HG02981 (cell line): ENCODE measurements at regions not wholly inside any gene's neighbourhood (a gene's known extent, or its start where the extent isn't known, plus 50 kb on each side); places are given as distances from the start of the nearest gene placed in this dataset.
"Not testable (repeated sequence)": the region's sequence is repeated elsewhere in the genome, so short reads cannot be mapped to it uniquely, and the experiment has no call there.

ENCODE experiments used
- ATAC-seq: cut with Tn5 transposase; IDR thresholded peaks from one replicate; pipeline ENCODE4 v1.9.1; 2021; ENCODE audit warnings: mild to moderate bottlenecking, moderate library complexity; ENCODE audit not compliant: unreplicated experiment

- no peak for ATAC-seq
Measured at GRCh38 chr5:143898916-143899591, 87.1 kb downstream of the HMHB1 start.

DNA sequence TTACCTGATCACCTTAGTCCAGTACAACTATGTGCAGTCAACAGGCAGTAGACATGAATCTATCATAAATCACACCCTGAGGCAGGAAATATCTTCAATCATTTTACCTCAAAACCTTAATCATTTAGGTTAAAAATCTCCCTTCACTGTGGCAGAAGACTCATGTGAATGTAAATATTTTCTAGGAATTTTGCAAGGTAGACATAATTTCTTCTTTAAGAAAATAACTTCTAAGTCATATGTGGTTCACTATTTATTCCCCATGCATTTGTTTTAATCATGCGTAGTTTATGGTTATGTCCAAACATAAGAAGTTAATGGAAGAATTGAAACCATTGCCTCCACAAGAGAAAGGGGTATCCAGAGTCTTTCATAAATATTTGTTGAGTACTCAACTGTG lies 97.0 kb downstream of the HMHB1 start:
- no peak for ATAC-seq

DNA sequence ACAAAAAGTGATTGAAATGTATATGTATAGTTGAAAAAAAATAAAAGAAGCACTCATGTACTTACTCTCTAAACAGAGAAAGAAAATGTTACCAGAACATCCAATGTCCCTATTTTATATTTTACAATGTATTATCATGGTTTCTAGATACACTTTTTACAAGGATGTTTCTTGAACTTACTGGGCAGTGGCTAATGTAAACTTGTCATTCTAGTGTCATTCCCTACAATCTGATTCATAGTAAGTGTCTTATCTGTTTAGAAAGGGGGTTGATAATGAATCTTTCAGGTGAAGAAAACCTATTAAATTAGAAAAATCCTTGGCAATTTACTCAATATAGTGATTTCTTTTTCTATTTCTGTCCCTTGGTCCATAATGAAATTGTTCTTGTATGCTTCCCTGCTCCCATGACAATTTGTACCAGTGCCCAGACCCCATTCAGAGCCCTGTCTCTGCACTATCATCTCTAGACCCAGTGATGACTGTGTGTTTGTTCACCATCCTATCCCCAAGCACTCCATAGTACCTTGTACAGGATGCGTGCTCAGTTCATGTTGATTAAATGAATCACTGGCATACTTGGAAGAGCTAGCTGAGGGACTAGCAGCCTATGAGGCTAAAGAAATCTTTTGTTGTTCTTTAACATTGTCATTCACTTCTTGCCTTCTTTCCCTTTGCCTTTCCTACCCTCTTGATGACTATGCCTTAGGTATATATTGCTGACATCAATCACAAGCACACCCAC lies 101.2 kb downstream of the HMHB1 start:
- ATAC-seq = no peak

GRCh38 chr5:143914756-143915155 lies 102.8 kb downstream of the HMHB1 start:
- ATAC-seq = no peak

GRCh38 chr5:143916451-143916850 lies 104.5 kb downstream of the HMHB1 start:
- no peak for ATAC-seq

DNA sequence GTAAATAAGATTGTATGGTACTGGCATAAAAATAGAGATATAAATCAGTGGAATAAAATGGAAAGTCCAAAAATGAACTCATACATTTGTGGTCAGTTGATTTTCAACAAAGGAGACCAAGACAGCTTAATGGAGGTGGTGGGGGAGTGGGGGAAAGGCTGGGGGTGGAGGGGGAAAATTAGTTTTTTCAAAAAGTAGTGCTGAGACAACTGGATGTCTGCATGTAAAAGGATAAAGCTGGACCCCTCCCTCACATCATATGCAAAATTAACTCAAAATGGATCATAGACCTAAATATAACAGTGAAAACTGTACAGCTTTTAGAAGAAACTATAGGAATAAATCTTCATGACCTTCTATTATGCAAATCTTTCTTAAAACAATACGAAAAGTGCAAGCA lies 107.0 kb downstream of the HMHB1 start:
- no peak for ATAC-seq

GRCh38 chr5:143920772-143921171 lies 108.8 kb downstream of the HMHB1 start:
- no peak for ATAC-seq

- no peak for ATAC-seq
Measured at GRCh38 chr5:143921525-143922311, 109.8 kb downstream of the HMHB1 start.

DNA sequence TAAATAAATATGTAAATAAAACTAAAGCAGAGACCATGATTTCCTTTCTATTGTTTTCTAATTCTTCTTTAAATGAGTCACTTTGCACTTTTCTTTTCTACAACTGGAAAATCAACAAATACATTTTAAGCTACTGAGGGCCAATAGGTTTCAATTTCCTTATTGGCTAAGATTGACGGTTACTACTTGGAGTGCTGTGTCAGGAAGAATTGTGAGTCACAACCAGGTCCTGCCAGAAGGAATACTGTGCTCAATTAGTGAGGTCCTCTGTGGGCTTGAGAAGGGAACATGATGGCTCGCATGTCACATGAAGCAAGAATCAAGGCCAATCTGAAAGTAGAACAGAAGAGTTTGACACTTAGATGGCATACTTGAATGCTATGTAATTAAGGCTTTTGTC lies 110.8 kb downstream of the HMHB1 start:
- ATAC-seq = no peak

GRCh38 chr5:143923634-143924266 lies 111.8 kb downstream of the HMHB1 start:
- ATAC-seq = no peak

- no peak for ATAC-seq
Measured at GRCh38 chr5:143924311-143924978, 112.5 kb downstream of the HMHB1 start.

GRCh38 chr5:143924979-143925325 lies 113.0 kb downstream of the HMHB1 start:
- not testable (repeated sequence) for ATAC-seq

GRCh38 chr5:143929486-143929885 lies 117.5 kb downstream of the HMHB1 start:
- no peak for ATAC-seq

GRCh38 chr5:143930561-143930960 lies 118.6 kb downstream of the HMHB1 start:
- ATAC-seq = no peak

DNA sequence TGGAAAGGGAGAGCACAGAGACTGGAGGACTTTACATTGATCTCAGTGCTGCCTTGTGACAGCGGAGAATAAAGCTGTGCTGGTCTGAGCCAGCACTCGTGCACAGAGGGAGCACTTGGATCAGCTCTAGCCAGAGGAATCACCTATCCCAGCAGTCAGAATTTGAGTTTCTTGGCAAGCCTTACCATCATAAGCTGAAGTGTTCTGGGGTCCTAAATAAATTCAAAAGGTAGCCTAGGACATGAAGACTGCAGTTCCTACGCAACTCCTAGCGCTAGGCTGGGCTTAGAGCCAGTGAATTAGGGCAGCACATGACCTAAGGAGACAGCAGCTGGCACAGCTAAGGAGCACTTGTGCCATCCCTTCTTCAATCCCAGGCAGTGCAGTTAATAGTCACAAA lies 119.5 kb downstream of the HMHB1 start:
- ATAC-seq = no peak

- no peak for ATAC-seq
Measured at GRCh38 chr5:143931986-143932385, 120.0 kb downstream of the HMHB1 start.

DNA sequence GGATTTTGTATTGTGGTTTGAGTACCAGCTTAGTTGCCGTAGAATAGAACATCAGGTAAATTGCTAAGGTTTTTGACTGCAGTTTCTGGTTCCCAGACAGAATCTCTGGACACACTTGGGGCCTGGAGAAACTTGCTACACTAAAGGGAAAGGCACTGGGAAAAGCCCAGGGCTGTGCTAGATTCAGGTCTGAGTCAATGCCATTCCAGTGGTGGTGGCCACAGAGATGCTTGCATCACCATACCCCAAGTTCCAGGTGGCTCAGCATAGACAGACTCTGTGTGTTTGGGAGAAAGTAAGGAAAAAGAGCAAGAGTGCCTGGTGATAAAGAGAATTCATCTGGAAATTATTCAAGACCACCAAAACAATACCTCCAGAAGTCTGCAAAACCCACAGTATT lies 120.6 kb downstream of the HMHB1 start:
- no peak for ATAC-seq

GRCh38 chr5:143933451-143933850 lies 121.5 kb downstream of the HMHB1 start:
- no peak for ATAC-seq

GRCh38 chr5:143934821-143935220 lies 122.9 kb downstream of the HMHB1 start:
- no peak for ATAC-seq

DNA sequence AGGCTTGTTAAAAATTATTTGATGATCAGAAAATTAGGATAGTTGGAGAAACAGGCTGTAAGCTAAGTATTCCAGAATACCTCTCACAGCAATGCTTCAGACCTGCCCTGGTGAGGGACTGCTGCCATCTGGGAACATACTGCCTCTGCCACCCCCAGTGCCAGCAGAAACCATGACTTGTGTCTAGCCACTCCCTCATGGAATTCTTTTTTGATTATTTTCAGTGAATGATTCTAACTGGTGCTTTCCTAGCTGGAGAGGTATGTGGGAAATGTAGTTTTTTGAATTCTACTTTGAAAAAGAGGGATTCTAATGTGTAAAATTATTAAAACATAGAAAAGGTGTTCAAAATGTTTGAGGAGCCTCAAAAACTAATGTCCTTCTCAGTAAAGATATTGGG lies 126.3 kb downstream of the HMHB1 start:
- ATAC-seq = no peak

DNA sequence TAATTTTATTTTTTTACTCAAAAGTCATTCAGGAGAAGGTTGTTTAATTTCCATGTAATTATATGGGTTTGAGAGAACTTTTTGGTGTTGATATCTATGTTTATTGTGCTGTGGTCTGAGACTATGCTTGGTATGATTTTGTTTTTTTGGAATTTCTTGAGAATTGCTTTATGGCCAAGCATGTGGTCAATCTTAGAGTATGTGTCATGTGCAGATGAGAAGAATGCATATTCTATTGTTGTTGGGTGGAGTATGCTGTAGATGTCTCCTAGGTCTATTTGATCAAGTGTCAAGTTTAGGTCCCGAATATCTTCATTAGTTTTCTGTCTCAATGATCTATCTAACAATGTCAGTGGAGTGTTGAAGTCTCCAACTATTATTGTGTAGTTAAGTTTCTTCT lies 134.9 kb downstream of the HMHB1 start:
- no peak for ATAC-seq
